ENCODE measurements at regions not wholly inside any gene's neighbourhood (a gene's known extent, or its start where the extent isn't known, plus 50 kb on each side); places are given as distances from the start of the nearest gene placed in this dataset.

GRCh38 chr11:98549571-98549970 lies 471.2 kb upstream of the CNTN5 start:
- DNase-seq = no peak
- no peaks in the 10 kb centered on the region for H3K36me3 ChIP-seq
- no peaks in the 10 kb centered on the region for H3K9me3 ChIP-seq
- H3K27ac ChIP-seq = no peak overlapping the region
- intact Hi-C loops (cut with DNase I; ENCODE audit: low total_unique reads) = no loop called here
- H3K4me3 ChIP-seq = no peak overlapping the region
- no peaks in the 10 kb centered on the region for H3K4me1 ChIP-seq
- H3K27me3 ChIP-seq = no peaks in the 10 kb centered on the region
- TF ChIP-seq CTCF (IDR thresholded peaks at IDR 0.05) = no peak

GRCh38 chr11:98559961-98560360 lies 460.8 kb upstream of the CNTN5 start:
- H3K4me3 ChIP-seq = no peak overlapping the region
- H3K27me3 ChIP-seq = no peaks in the 10 kb centered on the region
- intact Hi-C loops (cut with DNase I; ENCODE audit: low total_unique reads) = no loop called here
- no peak for TF ChIP-seq CTCF (IDR thresholded peaks at IDR 0.05)
- H3K36me3 ChIP-seq = no peaks in the 10 kb centered on the region
- no peaks in the 10 kb centered on the region for H3K9me3 ChIP-seq
- no peak for DNase-seq
- no peak overlapping the region for H3K27ac ChIP-seq
- H3K4me1 ChIP-seq = no peaks in the 10 kb centered on the region

GRCh38 chr11:98561252-98561651 lies 459.5 kb upstream of the CNTN5 start:
- no peak for TF ChIP-seq CTCF (IDR thresholded peaks at IDR 0.05)
- Histone ChIP-seq H3K27me3 (no peaks in the 10 kb centered on the region), H3K4me3 (no peak overlapping the region), H3K4me1 (no peaks in the 10 kb centered on the region), H3K27ac (no peak overlapping the region), H3K36me3 (no peaks in the 10 kb centered on the region), H3K9me3 (no peaks in the 10 kb centered on the region)
- intact Hi-C loops (cut with DNase I; ENCODE audit: low total_unique reads) = no loop called here
- no peak for DNase-seq

- DNase-seq = no peak
- intact Hi-C loops (cut with DNase I; ENCODE audit: low total_unique reads) = no loop called here
- Histone ChIP-seq H3K27me3 (no peaks in the 10 kb centered on the region), H3K9me3 (no peaks in the 10 kb centered on the region), H3K36me3 (no peaks in the 10 kb centered on the region), H3K27ac (no peak overlapping the region), H3K4me1 (no peaks in the 10 kb centered on the region), H3K4me3 (no peak overlapping the region)
- TF ChIP-seq CTCF (IDR thresholded peaks at IDR 0.05) = no peak
Measured at GRCh38 chr11:98561877-98562395, 458.8 kb upstream of the CNTN5 start.

GRCh38 chr11:98564233-98564632 lies 456.5 kb upstream of the CNTN5 start:
- H3K27me3 ChIP-seq = no peaks in the 10 kb centered on the region
- no peak overlapping the region for H3K4me3 ChIP-seq
- DNase-seq = no peak
- H3K4me1 ChIP-seq = no peaks in the 10 kb centered on the region
- intact Hi-C loops (cut with DNase I; ENCODE audit: low total_unique reads) = no loop called here
- no peaks in the 10 kb centered on the region for H3K9me3 ChIP-seq
- H3K36me3 ChIP-seq = no peaks in the 10 kb centered on the region
- no peak for TF ChIP-seq CTCF (IDR thresholded peaks at IDR 0.05)
- no peak overlapping the region for H3K27ac ChIP-seq

GRCh38 chr11:98564881-98565280 lies 455.9 kb upstream of the CNTN5 start:
- Histone ChIP-seq H3K9me3 (no peaks in the 10 kb centered on the region), H3K36me3 (no peaks in the 10 kb centered on the region), H3K4me3 (no peak overlapping the region), H3K4me1 (no peaks in the 10 kb centered on the region), H3K27me3 (no peaks in the 10 kb centered on the region), H3K27ac (no peak overlapping the region)
- intact Hi-C loops (cut with DNase I; ENCODE audit: low total_unique reads) = no loop called here
- TF ChIP-seq CTCF (IDR thresholded peaks at IDR 0.05) = no peak
- no peak for DNase-seq

Data from tibial artery (tissue), 4 donors.